ENCODE measurements at regions not wholly inside any gene's neighbourhood (a gene's known extent, or its start where the extent isn't known, plus 50 kb on each side); places are given as distances from the start of the nearest gene placed in this dataset.

GRCh38 chr5:135628771-135629563, 50.2 kb upstream of the CXCL14 start:
- DNase-seq (ENCODE audit: low spot score) = no peak
